ENCODE measurements at regions not wholly inside any gene's neighbourhood (a gene's known extent, or its start where the extent isn't known, plus 50 kb on each side); places are given as distances from the start of the nearest gene placed in this dataset.

GRCh38 chr11:116148056-116148455 lies 624.7 kb downstream of the BUD13 start:
- TF ChIP-seq PATZ1 (CRISPR knock-in tag; IDR thresholded peaks at IDR 0.05; ENCODE audit: borderline replicate concordance): no peak
- no peak for TF ChIP-seq RARB (CRISPR knock-in tag; IDR thresholded peaks at IDR 0.05)
- no peak for TF ChIP-seq ZFP30 (CRISPR knock-in tag; IDR thresholded peaks at IDR 0.05)
- TF ChIP-seq GLIS3 (CRISPR knock-in tag; IDR thresholded peaks at IDR 0.05): no peak
- TF ChIP-seq ZNF8 (CRISPR knock-in tag; IDR thresholded peaks at IDR 0.05): no peak
- no peak for TF ChIP-seq BACH2 (CRISPR knock-in tag; IDR thresholded peaks at IDR 0.05; ENCODE audit: borderline replicate concordance)
- no peak for TF ChIP-seq ZFP3 (CRISPR knock-in tag; IDR thresholded peaks at IDR 0.05)
- TF ChIP-seq SNAI2 (CRISPR knock-in tag; IDR thresholded peaks at IDR 0.05): no peak
